Activated B cell treated with CpG ODN at 0.5 μM for 24 hours (primary cell): ENCODE measurements at regions not wholly inside any gene's neighbourhood (a gene's known extent, or its start where the extent isn't known, plus 50 kb on each side); places are given as distances from the start of the nearest gene placed in this dataset.

Source experiments
- ATAC-seq: fragments of 200-7000 bp; cut with Tn5 transposase; one replicate; pipeline ENCODE4 v1.10.0; 2021; ENCODE audit warnings: low read depth, mild to moderate bottlenecking, moderate library complexity
- CTCF ChIA-PET: fragments of 350-600 bp; sonication (Branson Sonifier 250); formaldehyde crosslinking; loops from one replicate; lab custom pipeline; 2021; ENCODE audit warnings: antibody characterized with exemption; lab: Charles Lee
- POLR2A ChIA-PET: fragments of 350-600 bp; sonication (Branson Sonifier 250); formaldehyde crosslinking; loops from one replicate; lab custom pipeline; 2021; ENCODE audit warnings: antibody characterized with exemption; lab: Charles Lee
- DNase-seq: peaks from one replicate; pipeline ENCODE4 v3.0.0; 2022
- H3K27ac Mint-ChIP-seq: one replicate; pipeline ENCODE4 v1.8.0; 2020; ENCODE audit warnings: mixed read lengths
- H3K27me3 Mint-ChIP-seq: one replicate; pipeline ENCODE4 v1.8.0; 2021; ENCODE audit warnings: mixed read lengths
- H3K36me3 Mint-ChIP-seq: one replicate; pipeline ENCODE4 v1.8.0; 2021; ENCODE audit warnings: low read depth, mixed read lengths
- H3K4me1 Mint-ChIP-seq: one replicate; pipeline ENCODE4 v1.8.0; 2021; ENCODE audit warnings: mixed read lengths
- H3K4me3 Mint-ChIP-seq: one replicate; pipeline ENCODE4 v1.8.0; 2020; ENCODE audit warnings: mild to moderate bottlenecking, mixed read lengths
- H3K9me3 Mint-ChIP-seq: one replicate; pipeline ENCODE4 v1.8.0; 2020; ENCODE audit warnings: mixed read lengths
- CTCF ChIP-seq: fragments of 200-600 bp; IDR thresholded peaks from one replicate; pipeline ENCODE4 v1.8.0; 2022; ENCODE audit warnings: antibody characterized with exemption, mild to moderate bottlenecking
- intact Hi-C: fragments of 100-400 bp; cut with micrococcal nuclease; formaldehyde crosslinking; loops from one replicate; pipeline ENCODE4 v1.15.1; 2024

GRCh38 chr11:109023036-109023435 lies 358.2 kb downstream of the DDX10 start:
- no peak for TF ChIP-seq CTCF
- peaks cover 15% of the 10 kb centered on the region for H3K9me3 Mint-ChIP-seq
- no peaks in the 10 kb centered on the region for H3K36me3 Mint-ChIP-seq
- ChIA-PET POLR2A (no interaction called here), CTCF (no interaction called here)
- intact Hi-C loops: no loop called here
- H3K27ac Mint-ChIP-seq: no peak overlapping the region
- no peaks in the 10 kb centered on the region for H3K27me3 Mint-ChIP-seq
- ATAC-seq: no peak
- H3K4me3 Mint-ChIP-seq: no peak overlapping the region
- no peaks in the 10 kb centered on the region for H3K4me1 Mint-ChIP-seq
- DNase-seq: no peak

GRCh38 chr11:109026891-109027489 lies 362.1 kb downstream of the DDX10 start:
- CTCF ChIA-PET: no interaction called here
- Mint-ChIP-seq H3K27ac (no peak overlapping the region), H3K36me3 (no peaks in the 10 kb centered on the region), H3K9me3 (peaks cover 15% of the 10 kb centered on the region), H3K27me3 (no peaks in the 10 kb centered on the region), H3K4me3 (no peak overlapping the region), H3K4me1 (no peaks in the 10 kb centered on the region)
- ATAC-seq (no peak), DNase-seq (no peak)
- POLR2A ChIA-PET: no interaction called here
- no peak for TF ChIP-seq CTCF
- intact Hi-C loops: no loop called here

- POLR2A ChIA-PET: no interaction called here
- H3K27ac Mint-ChIP-seq: no peak overlapping the region
- no peak for ATAC-seq
- peaks cover 15% of the 10 kb centered on the region for H3K9me3 Mint-ChIP-seq
- H3K4me3 Mint-ChIP-seq: no peak overlapping the region
- no peaks in the 10 kb centered on the region for H3K4me1 Mint-ChIP-seq
- no peak for DNase-seq
- CTCF ChIA-PET: no interaction called here
- TF ChIP-seq CTCF: no peak
- H3K27me3 Mint-ChIP-seq: no peaks in the 10 kb centered on the region
- intact Hi-C loops: no loop called here
- no peaks in the 10 kb centered on the region for H3K36me3 Mint-ChIP-seq
Measured at GRCh38 chr11:109027851-109028250, 363.0 kb downstream of the DDX10 start.

GRCh38 chr11:109029927-109030326 lies 365.1 kb downstream of the DDX10 start:
- DNase-seq: no peak
- CTCF ChIA-PET: no interaction called here
- no peaks in the 10 kb centered on the region for H3K36me3 Mint-ChIP-seq
- H3K27me3 Mint-ChIP-seq: no peaks in the 10 kb centered on the region
- ATAC-seq: no peak
- TF ChIP-seq CTCF: no peak
- H3K4me1 Mint-ChIP-seq: no peaks in the 10 kb centered on the region
- H3K9me3 Mint-ChIP-seq: peaks cover 6% of the 10 kb centered on the region
- no peak overlapping the region for H3K27ac Mint-ChIP-seq
- intact Hi-C loops: no loop called here
- H3K4me3 Mint-ChIP-seq: no peak overlapping the region
- POLR2A ChIA-PET: no interaction called here

GRCh38 chr11:109033627-109034338 lies 368.9 kb downstream of the DDX10 start:
- H3K9me3 Mint-ChIP-seq: no peaks in the 10 kb centered on the region
- DNase-seq (no peak), ATAC-seq (no peak)
- H3K27me3 Mint-ChIP-seq: no peaks in the 10 kb centered on the region
- CTCF ChIA-PET: no interaction called here
- H3K4me1 Mint-ChIP-seq: no peaks in the 10 kb centered on the region
- H3K4me3 Mint-ChIP-seq: no peak overlapping the region
- H3K36me3 Mint-ChIP-seq: no peaks in the 10 kb centered on the region
- POLR2A ChIA-PET: no interaction called here
- TF ChIP-seq CTCF: no peak
- intact Hi-C loops: no loop called here
- no peak overlapping the region for H3K27ac Mint-ChIP-seq
